OCI-LY3 (cell line): ENCODE measurements at regions not wholly inside any gene's neighbourhood (a gene's known extent, or its start where the extent isn't known, plus 50 kb on each side); places are given as distances from the start of the nearest gene placed in this dataset.

ENCODE experiments used
- EZH2phosphoT487 ChIP-seq: fragments of 200-600 bp; shearing (Covaris generic); IDR thresholded peaks from 2 replicates; pipeline ENCODE4 v1.6.1; 2018; ENCODE audit warnings: antibody characterized with exemption, mixed run types, low read depth
- TF ChIP-seq, protein P1 (sequence below): fragments of 200-600, 300-600 bp; sonication (generic); IDR thresholded peaks from 2 replicates; pipeline ENCODE4 v1.5.1; 2014; ENCODE audit warnings: antibody characterized with exemption, low read length, low read depth

- TF ChIP-seq, protein P1, sequence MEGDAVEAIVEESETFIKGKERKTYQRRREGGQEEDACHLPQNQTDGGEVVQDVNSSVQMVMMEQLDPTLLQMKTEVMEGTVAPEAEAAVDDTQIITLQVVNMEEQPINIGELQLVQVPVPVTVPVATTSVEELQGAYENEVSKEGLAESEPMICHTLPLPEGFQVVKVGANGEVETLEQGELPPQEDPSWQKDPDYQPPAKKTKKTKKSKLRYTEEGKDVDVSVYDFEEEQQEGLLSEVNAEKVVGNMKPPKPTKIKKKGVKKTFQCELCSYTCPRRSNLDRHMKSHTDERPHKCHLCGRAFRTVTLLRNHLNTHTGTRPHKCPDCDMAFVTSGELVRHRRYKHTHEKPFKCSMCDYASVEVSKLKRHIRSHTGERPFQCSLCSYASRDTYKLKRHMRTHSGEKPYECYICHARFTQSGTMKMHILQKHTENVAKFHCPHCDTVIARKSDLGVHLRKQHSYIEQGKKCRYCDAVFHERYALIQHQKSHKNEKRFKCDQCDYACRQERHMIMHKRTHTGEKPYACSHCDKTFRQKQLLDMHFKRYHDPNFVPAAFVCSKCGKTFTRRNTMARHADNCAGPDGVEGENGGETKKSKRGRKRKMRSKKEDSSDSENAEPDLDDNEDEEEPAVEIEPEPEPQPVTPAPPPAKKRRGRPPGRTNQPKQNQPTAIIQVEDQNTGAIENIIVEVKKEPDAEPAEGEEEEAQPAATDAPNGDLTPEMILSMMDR, result no peak
- TF ChIP-seq EZH2phosphoT487, result no peak
Observed at GRCh38 chr4:98720871-98721480, 62.6 kb upstream of the TSPAN5 start.
